Activated naive CD4-positive, alpha-beta T cell treated with anti-CD3 and anti-CD28 coated beads, Interleukin-2, amount 50 U/mL, for 72 hours (primary cell): ENCODE measurements at regions not wholly inside any gene's neighbourhood (a gene's known extent, or its start where the extent isn't known, plus 50 kb on each side); places are given as distances from the start of the nearest gene placed in this dataset.
"Not testable (repeated sequence)": the region's sequence is repeated elsewhere in the genome, so short reads cannot be mapped to it uniquely, and the experiment has no call there.

Experiments
- ATAC-seq, 2 donors: fragments of 150-1000 bp; cut with Tn5 transposase; 2 replicates each; pipeline ENCODE4 v1.10.0; 2021; ENCODE audit warnings: mild to moderate bottlenecking in 2 of 2, moderate library complexity in 2 of 2
- DNase-seq, 2 donors: peaks; one replicate each; pipeline ENCODE4 v3.0.0; 2021 to 2022; ENCODE audit warnings: low spot score in 2 of 2
- H3K27ac Mint-ChIP-seq, 2 donors: one replicate each; pipeline ENCODE4 v1.8.0; 2022; ENCODE audit warnings: mild to moderate bottlenecking in 2 of 2, mixed read lengths in 2 of 2
- H3K36me3 Mint-ChIP-seq, 2 donors: one replicate each; pipeline ENCODE4 v1.8.0; 2022; ENCODE audit warnings: mixed read lengths in 2 of 2
- H3K9me3 Mint-ChIP-seq, 2 donors: one replicate each; pipeline ENCODE4 v1.8.0; 2022; ENCODE audit warnings: mixed read lengths in 2 of 2

GRCh38 chr1:148219229-148219628, 67.1 kb upstream of the NBPF11 start:
- not testable (repeated sequence) for H3K36me3 Mint-ChIP-seq, ATAC-seq, H3K27ac Mint-ChIP-seq, DNase-seq, H3K9me3 Mint-ChIP-seq

DNA sequence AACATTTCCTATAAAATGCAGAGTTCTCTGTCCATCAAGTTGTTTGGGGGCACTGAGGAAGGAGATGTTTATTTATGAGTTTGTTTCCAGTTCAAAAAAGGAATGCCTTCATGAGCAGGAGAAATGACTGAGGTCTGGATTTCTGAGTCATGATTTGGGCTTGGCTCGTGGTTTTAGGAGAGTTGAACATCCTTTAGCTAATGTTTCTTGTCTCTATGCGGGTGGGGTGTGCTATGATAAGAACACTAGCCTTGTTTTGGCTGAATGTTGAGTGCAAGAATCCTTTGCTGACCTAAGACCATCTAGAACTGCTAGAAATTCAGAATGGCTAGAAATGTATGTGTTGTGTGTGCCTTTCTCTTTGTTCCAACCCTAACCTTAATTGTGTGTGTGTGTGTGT, 59.1 kb upstream of the NBPF11 start:
- not testable (repeated sequence) for H3K9me3 Mint-ChIP-seq, H3K27ac Mint-ChIP-seq, ATAC-seq, H3K36me3 Mint-ChIP-seq, DNase-seq

- not testable (repeated sequence) for H3K9me3 Mint-ChIP-seq, H3K36me3 Mint-ChIP-seq, ATAC-seq, DNase-seq, H3K27ac Mint-ChIP-seq
These were observed 58.5 kb upstream of the NBPF11 start for GRCh38 chr1:148210624-148211023.

DNA sequence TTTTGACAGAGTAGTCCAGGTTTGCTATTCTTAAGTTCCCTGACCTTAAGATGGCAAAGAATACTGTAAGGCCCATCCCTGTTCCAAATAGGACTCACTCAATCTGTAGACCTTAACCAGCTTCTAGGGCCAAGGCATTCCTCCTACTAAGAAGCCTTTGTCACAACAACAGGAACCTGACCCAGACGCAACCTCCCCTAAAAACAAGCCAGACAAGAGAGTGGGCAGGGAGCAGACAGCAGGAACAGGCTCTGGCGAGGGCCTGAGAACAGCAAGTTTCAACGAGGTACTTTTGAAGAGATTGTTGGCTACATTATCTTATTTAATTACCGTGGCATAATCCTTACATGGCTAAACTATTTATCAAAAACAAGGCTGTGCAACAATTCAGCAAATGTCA, 58.1 kb upstream of the NBPF11 start:
- not testable (repeated sequence) for DNase-seq

DNA sequence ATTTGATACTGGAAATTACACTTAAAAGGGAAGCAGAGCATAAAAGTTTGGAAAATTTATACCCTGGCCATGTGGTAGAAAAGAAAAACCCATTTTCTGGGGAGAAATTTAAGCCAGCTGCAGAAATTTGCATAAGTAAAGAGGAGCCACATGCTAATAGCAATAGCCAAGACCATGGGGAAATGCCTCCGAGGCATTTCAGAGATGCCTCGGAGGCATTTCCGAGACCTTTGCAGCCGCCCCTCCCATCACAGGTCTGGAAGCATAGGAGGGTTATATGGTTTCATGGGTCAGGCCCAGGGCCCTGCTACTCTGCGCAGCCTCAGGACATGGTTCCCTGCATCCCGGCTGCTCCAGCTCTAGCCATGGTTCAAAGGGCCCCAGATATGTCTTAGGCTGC, 49.9 kb upstream of the NBPF11 start:
- DNase-seq, ATAC-seq, H3K9me3 Mint-ChIP-seq, H3K27ac Mint-ChIP-seq, H3K36me3 Mint-ChIP-seq: not testable (repeated sequence)

More for the DNA sequence above, 58.1 kb upstream of the NBPF11 start:
- ATAC-seq, H3K27ac Mint-ChIP-seq, H3K36me3 Mint-ChIP-seq, H3K9me3 Mint-ChIP-seq: not testable (repeated sequence)
